Heart left ventricle (tissue), 16 donors: ENCODE measurements at regions not wholly inside any gene's neighbourhood (a gene's known extent, or its start where the extent isn't known, plus 50 kb on each side); places are given as distances from the start of the nearest gene placed in this dataset.

Experiments used
- ATAC-seq, 4 donors: fragments of 200-7000 bp; cut with Tn5 transposase; one replicate each; pipeline ENCODE4 v1.9.1; 2020 to 2022; ENCODE audit warnings: moderate library complexity in 4 of 4, mild to moderate bottlenecking in 3 of 4, moderate number of reproducible peaks in 1 of 4
- DNase-seq, 5 donors: peaks; one replicate each; pipeline ENCODE4 v3.0.0-alpha.2; 2020
- H3K27ac ChIP-seq, 12 donors: fragments of 200-600 bp; sonication (generic) in 4 of 12; one replicate each; pipeline versions ENCODE4 v1.5.0 to v1.8.0; 2016 to 2022; ENCODE audit warnings: mild to moderate bottlenecking in 2 of 12
- H3K27me3 ChIP-seq, 9 donors: fragments of 200-600 bp; sonication (generic) in 2 of 9; one replicate each; pipeline versions ENCODE4 v1.5.1 to v1.8.0; 2016 to 2022; ENCODE audit warnings: mild to moderate bottlenecking in 3 of 9
- H3K36me3 ChIP-seq, 9 donors: fragments of 200-600 bp; sonication (generic) in 2 of 9; one replicate each; pipeline versions ENCODE4 v1.5.0 to v1.8.0; 2018 to 2022; ENCODE audit warnings: mild to moderate bottlenecking in 2 of 9
- H3K4me1 ChIP-seq, 12 donors: fragments of 200-600 bp; sonication (generic) in 4 of 12; one replicate each; pipeline versions ENCODE4 v1.5.0 to v1.8.0; 2016 to 2022; ENCODE audit warnings: mild to moderate bottlenecking in 3 of 12
- H3K4me3 ChIP-seq, 12 donors: fragments of 200-600 bp; sonication (generic) in 4 of 12; one replicate each; pipeline versions ENCODE4 v1.5.0 to v1.8.0; 2017 to 2022; ENCODE audit warnings: mild to moderate bottlenecking in 9 of 12, moderate library complexity in 4 of 12
- H3K9me3 ChIP-seq, 12 donors: fragments of 200-600 bp; sonication (generic) in 4 of 12; one replicate each; pipeline versions ENCODE4 v1.5.0 to v1.8.0; 2016 to 2022; ENCODE audit warnings: mild to moderate bottlenecking in 1 of 12
- CTCF ChIP-seq, 12 donors: fragments of 200-600 bp; sonication (generic) in 4 of 12; IDR thresholded peaks; one replicate each; pipeline versions ENCODE4 v1.5.0 to v1.8.0; 2018 to 2022; ENCODE audit warnings: antibody characterized with exemption in 12 of 12, mild to moderate bottlenecking in 5 of 12
- POLR2A ChIP-seq, 2 donors: fragments of 450-650 bp; IDR thresholded peaks; one replicate each; pipeline ENCODE4 v1.6.1; 2017; ENCODE audit warnings: antibody characterized with exemption in 2 of 2, mild to moderate bottlenecking in 2 of 2, moderate library complexity in 2 of 2
- WGBS, 4 donors: extraction: QIAGEN DNeasy Blood & Tissue Kit in 2 of 4; methylation state at CpG; one replicate each; pipeline versions ENCODE4 v1.1.5 to v1.1.7; 2013 to 2018; 5-methylcytosine and 5-hydroxymethylcytosine counted together
- intact Hi-C, 10 donors: fragments of 100-400 bp; cut with DNase I; formaldehyde crosslinking; loops; one replicate each; pipeline versions ENCODE4 v1.11.1 to v1.14.2; 2022
- donor health status: ischemic (EF 13 %, LVEDD 7.1; RV severe dilation, severe dysfunction).
- donor health status: healthy with polysubstance abuse.
- donor health status: DM: no; HTN: yes; CAD: no.
- donor health status: DM: no; HTN: no; CAD: no.
- donor health status: ischemic (EF 25% LVEDD 6.9; RV normal size, moderate dysfunction).
- donor health status: ischemic (EF 25% LVEDD 5.7; RV mildly dilated, moderate dysfunction).
- donor health status: healthy.
- donor health status: DM: yes; HTN: yes; CAD: no.
- donor health status: ischemic (EF 35%, LVEDD 5.7; RV mildly dilated, moderate dysfunction).
- donor health status: nonischemic (EF 11% LVEDD 7.7; RV severe dilation, severe dysfunction).
- donor health status: DM: yes; HTN: yes; CAD: no.
- donor health status: PGD.
- donor health status: ischemic (EF 29% LVEDD 5.4; RV normal size, mild dysfunction).
- donor health status: nonischemic (EF 23%, LVEDD 6.1; RV moderate dilation, normal function).

- Histone ChIP-seq H3K27ac (no peak overlapping the region), H3K27me3 (no peaks in the 10 kb centered on the region), H3K4me3 (no peak overlapping the region), H3K9me3 (no peaks in the 10 kb centered on the region), H3K4me1 (no peaks in the 10 kb centered on the region), H3K36me3 (no peaks in the 10 kb centered on the region)
- DNase-seq (no peak), ATAC-seq (no peak)
- TF ChIP-seq CTCF (IDR thresholded peaks at IDR 0.05), result no peak
- WGBS, 4 donors, result 79 to 85% (median 81%) methylated on average over 4 of the region's 4 CpGs
- intact Hi-C loops, result no loop called here
Observed at GRCh38 chr13:62544928-62545327, 1129.3 kb upstream of the PCDH20 start.

- WGBS, 4 donors, result 81 to 85% (median 83%) methylated on average over 1 of the region's 1 CpG
- intact Hi-C loops, result no loop called here
Observed at GRCh38 chr13:62537593-62537992, 1121.9 kb upstream of the PCDH20 start.

GRCh38 chr13:62525652-62526051, 1110.0 kb upstream of the PCDH20 start:
- Histone ChIP-seq H3K27ac (no peak overlapping the region), H3K36me3 (no peaks in the 10 kb centered on the region), H3K4me1 (no peaks in the 10 kb centered on the region), H3K4me3 (no peak overlapping the region), H3K9me3 (no peaks in the 10 kb centered on the region), H3K27me3 (no peaks in the 10 kb centered on the region)
- DNase-seq (no peak), ATAC-seq (no peak)
- intact Hi-C loops, result no loop called here
- TF ChIP-seq POLR2A (IDR thresholded peaks at IDR 0.05) (no peak), CTCF (IDR thresholded peaks at IDR 0.05) (no peak)
- WGBS, 4 donors, result 54 to 79% (median 71%) methylated on average over 2 of the region's 2 CpGs

More at GRCh38 chr13:62537593-62537992, 1121.9 kb upstream of the PCDH20 start:
- no peak overlapping the region for H3K27ac ChIP-seq
- H3K36me3 ChIP-seq, result no peaks in the 10 kb centered on the region
- no peak overlapping the region for H3K4me3 ChIP-seq
- TF ChIP-seq CTCF (IDR thresholded peaks at IDR 0.05) (no peak), POLR2A (IDR thresholded peaks at IDR 0.05) (no peak)
- ATAC-seq, result no peak
- no peak for DNase-seq
- H3K9me3 ChIP-seq, result no peaks in the 10 kb centered on the region
- H3K4me1 ChIP-seq, result no peaks in the 10 kb centered on the region
- no peaks in the 10 kb centered on the region for H3K27me3 ChIP-seq

- intact Hi-C loops, result no loop called here
- no peaks in the 10 kb centered on the region for H3K9me3 ChIP-seq
- H3K4me1 ChIP-seq, result no peaks in the 10 kb centered on the region
- DNase-seq (no peak), ATAC-seq (no peak)
- WGBS, 4 donors, result 65 to 84% (median 75%) methylated on average over 1 of the region's 1 CpG
- no peak overlapping the region for H3K27ac ChIP-seq
- H3K36me3 ChIP-seq, result no peaks in the 10 kb centered on the region
- H3K4me3 ChIP-seq, result no peak overlapping the region
- TF ChIP-seq CTCF (IDR thresholded peaks at IDR 0.05), result no peak
- no peak for TF ChIP-seq POLR2A (IDR thresholded peaks at IDR 0.05)
- no peaks in the 10 kb centered on the region for H3K27me3 ChIP-seq
Observed at GRCh38 chr13:62524498-62524897, 1108.8 kb upstream of the PCDH20 start.
